ENCODE measurements at regions not wholly inside any gene's neighbourhood (a gene's known extent, or its start where the extent isn't known, plus 50 kb on each side); places are given as distances from the start of the nearest gene placed in this dataset.
"Not testable (repeated sequence)": the region's sequence is repeated elsewhere in the genome, so short reads cannot be mapped to it uniquely, and the experiment has no call there.

- Histone ChIP-seq H3K9me3 (ENCODE audit: low read depth) (no peaks in the 10 kb centered on the region), H4K20me1 (ENCODE audit: insufficient read depth) (no peaks in the 10 kb centered on the region), H3K4me2 (ENCODE audit: unreplicated experiment) (no peak overlapping the region), H2AFZ (no peak overlapping the region), H3K27ac (no peak overlapping the region), H3K4me3 (no peak overlapping the region), H3K9me2 (ENCODE audit: insufficient read depth) (no peaks in the 10 kb centered on the region), H3K4me1 (ENCODE audit: insufficient read depth) (no peaks in the 10 kb centered on the region), H3K36me3 (ENCODE audit: low read depth) (no peaks in the 10 kb centered on the region), H3F3A (ENCODE audit: insufficient read depth) (no peaks in the 10 kb centered on the region), H3K27me3 (replicated peaks; ENCODE audit: insufficient read depth) (no peaks in the 10 kb centered on the region), H3K79me2 (ENCODE audit: insufficient read depth) (no peaks in the 10 kb centered on the region), H3K9ac (no peak overlapping the region)
- WGBS, 2 experiments (ENCODE audit: low coverage in 1 of 2, low lambda C conversion rate in 2 of 2, missing lambda C conversion rate in 2 of 2), result 23 to 41% methylated on average over 4 of the region's 4 CpGs
- TF ChIP-seq EZH2 (IDR thresholded peaks at IDR 0.05; ENCODE audit: insufficient read depth, poor library complexity, severe bottlenecking) (no peak), EZH2phosphoT487 (IDR thresholded peaks at IDR 0.05; ENCODE audit: insufficient read depth, low read depth) (no peak)
- in situ Hi-C loops (cut with MboI), result no loop called here
- DNase-seq, result no peak
Observed at GRCh38 chr10:109664554-109664953, 258.8 kb downstream of the XPNPEP1 start.

GRCh38 chr10:109663122-109663521 lies 260.2 kb downstream of the XPNPEP1 start:
- Histone ChIP-seq H3K27ac (no peak overlapping the region), H3K4me3 (no peak overlapping the region), H3F3A (ENCODE audit: insufficient read depth) (no peaks in the 10 kb centered on the region), H4K20me1 (ENCODE audit: insufficient read depth) (no peaks in the 10 kb centered on the region), H3K9ac (no peak overlapping the region), H3K9me2 (ENCODE audit: insufficient read depth) (no peaks in the 10 kb centered on the region), H3K36me3 (ENCODE audit: low read depth) (no peaks in the 10 kb centered on the region), H3K4me1 (ENCODE audit: insufficient read depth) (no peaks in the 10 kb centered on the region), H3K79me2 (ENCODE audit: insufficient read depth) (no peaks in the 10 kb centered on the region), H3K9me3 (ENCODE audit: low read depth) (no peaks in the 10 kb centered on the region), H3K4me2 (ENCODE audit: unreplicated experiment) (no peak overlapping the region), H3K27me3 (replicated peaks; ENCODE audit: insufficient read depth) (no peaks in the 10 kb centered on the region), H2AFZ (no peak overlapping the region)
- no peak for DNase-seq
- TF ChIP-seq EZH2phosphoT487 (IDR thresholded peaks at IDR 0.05; ENCODE audit: insufficient read depth, low read depth), result no peak
- TF ChIP-seq EZH2 (IDR thresholded peaks at IDR 0.05; ENCODE audit: insufficient read depth, poor library complexity, severe bottlenecking), result no peak
- 27% methylated on average over 6 of the region's 6 CpGs for WGBS, 2 experiments (ENCODE audit: low coverage in 1 of 2, low lambda C conversion rate in 2 of 2, missing lambda C conversion rate in 2 of 2)
- in situ Hi-C loops (cut with MboI), result no loop called here

DNA sequence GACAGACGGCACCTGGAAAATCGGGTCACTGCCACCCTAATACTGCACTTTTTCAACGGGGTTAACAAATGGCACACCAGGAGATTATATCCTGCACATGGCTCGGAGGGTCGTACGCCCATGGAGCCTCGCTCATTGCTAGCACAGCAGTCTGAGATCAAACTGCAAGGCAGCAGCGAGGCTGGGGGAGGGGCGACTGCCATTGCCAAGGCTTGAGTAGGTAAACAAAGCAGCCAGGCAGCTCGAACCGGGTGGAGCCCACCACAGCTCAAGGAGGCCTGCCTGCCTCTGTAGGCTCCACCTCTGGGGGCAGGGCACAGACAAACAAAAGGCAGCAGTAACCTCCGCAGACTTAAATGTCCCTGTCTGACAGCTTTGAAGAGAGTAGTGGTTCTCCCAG lies 270.7 kb downstream of the XPNPEP1 start:
- H3K27me3 ChIP-seq (replicated peaks; ENCODE audit: insufficient read depth); H3K9me2 ChIP-seq (ENCODE audit: insufficient read depth); H3K9me3 ChIP-seq (ENCODE audit: low read depth); H3F3A ChIP-seq (ENCODE audit: insufficient read depth); H3K4me1 ChIP-seq (ENCODE audit: insufficient read depth); H3K9ac ChIP-seq; H2AFZ ChIP-seq; H3K4me3 ChIP-seq; H3K4me2 ChIP-seq (ENCODE audit: unreplicated experiment); in situ Hi-C loops (cut with MboI); H4K20me1 ChIP-seq (ENCODE audit: insufficient read depth); H3K79me2 ChIP-seq (ENCODE audit: insufficient read depth); H3K27ac ChIP-seq; DNase-seq; H3K36me3 ChIP-seq (ENCODE audit: low read depth): not testable (repeated sequence)
- 35 to 38% methylated on average over 12 of the region's 12 CpGs for WGBS, 2 experiments (ENCODE audit: low coverage in 1 of 2, low lambda C conversion rate in 2 of 2, missing lambda C conversion rate in 2 of 2)

- no peaks in the 10 kb centered on the region for H3K9me3 ChIP-seq (ENCODE audit: low read depth)
- no peaks in the 10 kb centered on the region for H4K20me1 ChIP-seq (ENCODE audit: insufficient read depth)
- no peak overlapping the region for H2AFZ ChIP-seq
- no peak overlapping the region for H3K27ac ChIP-seq
- H3K9ac ChIP-seq, result no peak overlapping the region
- TF ChIP-seq EZH2phosphoT487 (IDR thresholded peaks at IDR 0.05; ENCODE audit: insufficient read depth, low read depth), result no peak
- no peak for TF ChIP-seq EZH2 (IDR thresholded peaks at IDR 0.05; ENCODE audit: insufficient read depth, poor library complexity, severe bottlenecking)
- H3K4me3 ChIP-seq, result no peak overlapping the region
- DNase-seq, result no peak
- H3K79me2 ChIP-seq (ENCODE audit: insufficient read depth), result no peaks in the 10 kb centered on the region
- H3F3A ChIP-seq (ENCODE audit: insufficient read depth), result no peaks in the 10 kb centered on the region
- no peaks in the 10 kb centered on the region for H3K36me3 ChIP-seq (ENCODE audit: low read depth)
- H3K4me2 ChIP-seq (ENCODE audit: unreplicated experiment), result no peak overlapping the region
- 17% methylated on average over 1 of the region's 1 CpG for WGBS, 2 experiments (ENCODE audit: low coverage in 1 of 2, low lambda C conversion rate in 2 of 2, missing lambda C conversion rate in 2 of 2)
- H3K9me2 ChIP-seq (ENCODE audit: insufficient read depth), result no peaks in the 10 kb centered on the region
- in situ Hi-C loops (cut with MboI), result no loop called here
- H3K27me3 ChIP-seq (replicated peaks; ENCODE audit: insufficient read depth), result no peaks in the 10 kb centered on the region
- no peaks in the 10 kb centered on the region for H3K4me1 ChIP-seq (ENCODE audit: insufficient read depth)
Observed at GRCh38 chr10:109650228-109650627, 273.1 kb downstream of the XPNPEP1 start.

GRCh38 chr10:109647627-109648026 lies 275.7 kb downstream of the XPNPEP1 start:
- Histone ChIP-seq H3K27ac (no peak overlapping the region), H3K9me2 (ENCODE audit: insufficient read depth) (no peaks in the 10 kb centered on the region), H3K36me3 (ENCODE audit: low read depth) (no peaks in the 10 kb centered on the region), H3K9me3 (ENCODE audit: low read depth) (no peaks in the 10 kb centered on the region), H4K20me1 (ENCODE audit: insufficient read depth) (no peaks in the 10 kb centered on the region), H3K4me2 (ENCODE audit: unreplicated experiment) (no peak overlapping the region), H3K4me3 (no peak overlapping the region), H3K27me3 (replicated peaks; ENCODE audit: insufficient read depth) (no peaks in the 10 kb centered on the region), H2AFZ (no peak overlapping the region), H3K9ac (no peak overlapping the region), H3K79me2 (ENCODE audit: insufficient read depth) (no peaks in the 10 kb centered on the region), H3F3A (ENCODE audit: insufficient read depth) (no peaks in the 10 kb centered on the region), H3K4me1 (ENCODE audit: insufficient read depth) (no peaks in the 10 kb centered on the region)
- no peak for DNase-seq
- in situ Hi-C loops (cut with MboI), result no loop called here
- TF ChIP-seq EZH2phosphoT487 (IDR thresholded peaks at IDR 0.05; ENCODE audit: insufficient read depth, low read depth), result no peak
- no peak for TF ChIP-seq EZH2 (IDR thresholded peaks at IDR 0.05; ENCODE audit: insufficient read depth, poor library complexity, severe bottlenecking)
- WGBS, 2 experiments (ENCODE audit: low coverage in 1 of 2, low lambda C conversion rate in 2 of 2, missing lambda C conversion rate in 2 of 2), result 31 to 32% methylated on average over 5 of the region's 5 CpGs

Data from GM23248 (cell line).